Gastrocnemius medialis (tissue), 4 donors: ENCODE measurements at regions not wholly inside any gene's neighbourhood (a gene's known extent, or its start where the extent isn't known, plus 50 kb on each side); places are given as distances from the start of the nearest gene placed in this dataset.

Experiments
- ATAC-seq, 2 donors: fragments of 150-250 bp; one replicate each; pipeline ENCODE4 v1.9.1; 2016
- DNase-seq, 2 donors: peaks; one replicate each; pipeline ENCODE4 v3.0.0-alpha.2; 2019
- H3K27ac ChIP-seq, 4 donors: fragments of 200-600 bp; sonication (generic); 1 replicate in 1 of 4; 2 replicates in 3 of 4; pipeline ENCODE4 v1.5.1; 2016 to 2018; ENCODE audit warnings: mild to moderate bottlenecking in 2 of 4, moderate library complexity in 1 of 4
- H3K27me3 ChIP-seq, 3 donors: fragments of 200-600 bp; sonication (generic) in 2 of 3; 1 replicate in 1 of 3; 2 replicates in 2 of 3; pipeline versions ENCODE4 v1.5.1 to v1.6.0; 2016 to 2019; ENCODE audit warnings: mild to moderate bottlenecking in 1 of 3, moderate library complexity in 1 of 3
- H3K36me3 ChIP-seq, 2 donors: fragments of 200-600 bp; sonication (generic) in 1 of 2; one replicate each; pipeline ENCODE4 v1.5.1; 2017 to 2018
- H3K4me1 ChIP-seq, 2 donors: fragments of 200-600 bp; sonication (generic) in 1 of 2; one replicate each; pipeline ENCODE4 v1.5.1; 2016 to 2017; ENCODE audit warnings: mild to moderate bottlenecking in 2 of 2
- H3K4me3 ChIP-seq, 4 donors: fragments of 200-600 bp; sonication (generic) in 3 of 4; 1 replicate in 1 of 4; 2 replicates in 3 of 4; pipeline ENCODE4 v1.5.1; 2016 to 2019; ENCODE audit warnings: mild to moderate bottlenecking in 2 of 4
- H3K9me3 ChIP-seq, 3 donors: fragments of 200-600 bp; sonication (generic) in 2 of 3; 1 replicate in 1 of 3; 2 replicates in 2 of 3; pipeline ENCODE4 v1.5.1; 2016 to 2019
- CTCF ChIP-seq, 5 experiments: fragments of 450-650 bp in 3 of 5; fragments of 200-600 bp in 2 of 5; sonication (generic) in 2 of 5; IDR thresholded peaks in 4 of 5; conservative IDR thresholded peaks in 1 of 5; 1 replicate in 4 of 5; 2 replicates in 1 of 5; pipeline ENCODE4 v1.5.1; 2016 to 2019; ENCODE audit warnings: antibody characterized with exemption in 5 of 5, mild to moderate bottlenecking in 3 of 5, moderate library complexity in 3 of 5
- POLR2A ChIP-seq, 2 donors: fragments of 450-650 bp; IDR thresholded peaks; one replicate each; pipeline ENCODE4 v1.6.1; 2017; ENCODE audit warnings: antibody characterized with exemption in 2 of 2, mild to moderate bottlenecking in 2 of 2, moderate library complexity in 2 of 2
- in situ Hi-C, 4 donors: fragments of 200-750 bp; cut with MboI; loops; one replicate each; pipeline versions ENCODE4 v1.15.0 to v1.8.0; 2017; ENCODE audit warnings: low sequenced_read_pairs in 4 of 4
- intact Hi-C: fragments of 100-400 bp; cut with DNase I; formaldehyde crosslinking; loops from one replicate; pipeline ENCODE4 v1.15.1; 2023; ENCODE audit warnings: low total_unique reads

GRCh38 chr4:41878170-41878969 is 56.9 kb upstream of the TMEM33 start:
- Histone ChIP-seq H3K27me3 (peaks cover 81 to 95% (median 91%) of the 10 kb centered on the region in 3 donors), H3K4me3 (no peak overlapping the region), H3K4me1 (peaks cover 19 to 27% of the 10 kb centered on the region in 2 donors), H3K9me3 (no peaks in the 10 kb centered on the region), H3K36me3 (no peaks in the 10 kb centered on the region), H3K27ac (no peak overlapping the region)
- in situ Hi-C loops (loop anchor here in 1 of 4 donors (25.0 kb wide), 1 partner anchor 591 kb away; no protein-coding TSS in a partner anchor), intact Hi-C loops (no loop called here)
- no peak for TF ChIP-seq POLR2A (IDR thresholded peaks at IDR 0.05)
- TF ChIP-seq CTCF (IDR thresholded peaks at IDR 0.05 in 4 of 5, conservative IDR thresholded peaks at IDR 0.05 in 1 of 5), result no peak
- ATAC-seq (no peak), DNase-seq (no peak)

GRCh38 chr4:41877020-41877796 is 58.0 kb upstream of the TMEM33 start:
- peaks cover 88 to 99% (median 98%) of the 10 kb centered on the region in 3 donors for H3K27me3 ChIP-seq
- DNase-seq (no peak), ATAC-seq (no peak)
- no peak overlapping the region for H3K27ac ChIP-seq
- H3K36me3 ChIP-seq, result no peaks in the 10 kb centered on the region
- intact Hi-C loops (no loop called here), in situ Hi-C loops (loop anchor here in 1 of 4 donors (25.0 kb wide), 1 partner anchor 590 kb away; no protein-coding TSS in a partner anchor)
- peaks cover 16 to 21% of the 10 kb centered on the region in 2 donors for H3K4me1 ChIP-seq
- TF ChIP-seq POLR2A (IDR thresholded peaks at IDR 0.05) (no peak), CTCF (IDR thresholded peaks at IDR 0.05 in 4 of 5, conservative IDR thresholded peaks at IDR 0.05 in 1 of 5) (no peak)
- H3K9me3 ChIP-seq, result no peaks in the 10 kb centered on the region
- no peak overlapping the region for H3K4me3 ChIP-seq

GRCh38 chr4:41874873-41875272 is 60.4 kb upstream of the TMEM33 start:
- ATAC-seq (no peak), DNase-seq (no peak)
- H3K27ac ChIP-seq, result no peak overlapping the region
- peaks cover 71 to 84% (median 80%) of the 10 kb centered on the region in 3 donors for H3K27me3 ChIP-seq
- in situ Hi-C loops (loop anchor here in 1 of 4 donors (25.0 kb wide), 1 partner anchor 588 kb away; no protein-coding TSS in a partner anchor), intact Hi-C loops (no loop called here)
- H3K9me3 ChIP-seq, result no peaks in the 10 kb centered on the region
- H3K4me1 ChIP-seq, result no peaks in the 10 kb centered on the region
- H3K4me3 ChIP-seq, result no peak overlapping the region
- H3K36me3 ChIP-seq, result no peaks in the 10 kb centered on the region
- TF ChIP-seq POLR2A (IDR thresholded peaks at IDR 0.05) (no peak), CTCF (IDR thresholded peaks at IDR 0.05 in 4 of 5, conservative IDR thresholded peaks at IDR 0.05 in 1 of 5) (no peak)

- TF ChIP-seq CTCF (IDR thresholded peaks at IDR 0.05 in 4 of 5, conservative IDR thresholded peaks at IDR 0.05 in 1 of 5) (no peak), POLR2A (IDR thresholded peaks at IDR 0.05) (no peak)
- intact Hi-C loops (no loop called here), in situ Hi-C loops (no loop called here)
- Histone ChIP-seq H3K9me3 (no peaks in the 10 kb centered on the region), H3K4me1 (no peaks in the 10 kb centered on the region), H3K27ac (no peak overlapping the region), H3K27me3 (peaks cover 66 to 79% (median 75%) of the 10 kb centered on the region in 3 donors), H3K4me3 (no peak overlapping the region), H3K36me3 (no peaks in the 10 kb centered on the region)
- ATAC-seq (no peak), DNase-seq (no peak)
Measured at GRCh38 chr4:41874398-41874797, 60.8 kb upstream of the TMEM33 start.
